ENCODE measurements at regions not wholly inside any gene's neighbourhood (a gene's known extent, or its start where the extent isn't known, plus 50 kb on each side); places are given as distances from the start of the nearest gene placed in this dataset.
"Not testable (repeated sequence)": the region's sequence is repeated elsewhere in the genome, so short reads cannot be mapped to it uniquely, and the experiment has no call there.

DNA sequence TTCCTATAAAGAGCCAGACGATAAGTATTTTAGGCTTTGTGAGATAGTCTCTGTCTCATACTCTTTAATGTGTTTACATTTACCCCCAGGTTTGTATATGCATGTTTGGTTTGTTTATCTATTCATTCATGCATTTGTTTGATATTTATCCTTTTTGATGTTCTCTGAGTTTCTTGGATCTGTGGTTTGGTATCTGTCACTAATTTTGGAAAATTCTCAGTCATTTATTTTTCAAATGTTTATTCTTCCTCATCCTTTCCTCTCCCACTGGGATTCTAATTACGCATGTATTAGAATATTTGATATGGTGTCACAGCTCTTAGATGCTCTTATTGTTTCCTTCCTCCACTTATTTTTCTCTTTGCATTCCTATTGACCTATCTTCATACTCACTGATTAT, 143.2 kb downstream of the KBTBD2 start:
- CTCF ChIA-PET, result not testable (repeated sequence)
- no CpG with 5 or more reads among the region's 2 CpGs for WGBS, 2 experiments (ENCODE audit: extremely low coverage in 2 of 2, insufficient read length in 1 of 2)

DNA sequence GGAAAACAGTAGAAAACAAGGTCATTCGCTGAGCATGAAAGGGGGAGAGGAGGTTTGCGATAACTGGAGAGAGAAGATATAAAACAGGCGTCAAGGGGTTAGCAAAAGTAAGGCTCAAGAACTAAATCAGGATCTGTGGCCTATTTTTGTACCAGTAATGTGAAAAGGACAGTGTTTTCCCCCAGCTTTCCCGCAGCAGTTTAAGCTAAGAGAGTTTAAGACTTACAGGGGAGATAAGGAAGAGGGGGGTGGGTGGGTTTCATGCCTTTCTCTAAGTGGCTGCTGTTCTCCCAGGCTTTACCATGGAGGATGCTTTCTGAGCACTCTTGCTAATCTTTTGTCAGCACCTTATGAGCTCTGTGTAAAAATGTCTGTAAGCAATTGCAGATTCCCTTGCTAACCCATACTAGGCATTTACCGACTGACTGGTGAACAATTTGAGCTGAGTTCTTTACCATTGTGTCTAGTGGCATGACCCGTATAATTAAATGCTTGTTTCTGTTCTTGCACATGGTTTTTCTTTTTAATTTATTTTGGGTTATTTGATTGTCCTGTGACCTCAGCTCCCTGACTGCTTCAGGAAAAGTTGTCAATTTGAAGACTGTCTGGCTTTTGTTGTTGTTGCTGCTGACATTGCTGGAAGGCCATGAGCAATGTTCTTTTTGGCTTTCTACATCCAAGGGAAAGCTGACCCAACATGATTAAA, 144.0 kb downstream of the KBTBD2 start:
- CTCF ChIA-PET; in situ Hi-C loops (cut with MboI; ENCODE audit: low sequenced_read_pairs); H3K9me3 ChIP-seq (ENCODE audit: control insufficient read depth, insufficient read depth, low read length); H3K14ac ChIP-seq (replicated peaks; ENCODE audit: low read depth, low read length); H2BK20ac ChIP-seq (ENCODE audit: low read depth, low read length); dilution Hi-C loops (cut with HindIII; ENCODE audit: low sequenced_read_pairs, unreplicated experiment); H3K27me3 ChIP-seq (ENCODE audit: control insufficient read depth, insufficient read depth, low read length); H3K56ac ChIP-seq (ENCODE audit: extremely low read depth, insufficient read depth, low read length); H3K4me3 ChIP-seq (ENCODE audit: insufficient read depth, low read depth, low read length); H4K91ac ChIP-seq (ENCODE audit: insufficient read depth, low read depth, low read length); H3K9ac ChIP-seq (ENCODE audit: low read depth, low read length); DNase-seq; ATAC-seq (ENCODE audit: low read depth); H2AK9ac ChIP-seq (replicated peaks; ENCODE audit: low read depth, low read length, poor library complexity); H2BK15ac ChIP-seq (ENCODE audit: low read depth, low read length); H2BK120ac ChIP-seq (ENCODE audit: low read depth, low read length); H4K8ac ChIP-seq (ENCODE audit: low read depth in 2 of 2, low read length in 2 of 2); intact Hi-C loops (cut with micrococcal nuclease); H2AFZ ChIP-seq (replicated peaks; ENCODE audit: low read length, poor library complexity); H3K4ac ChIP-seq (ENCODE audit: low read depth, low read length); H2AK5ac ChIP-seq (ENCODE audit: low read depth, low read length); H4K20me1 ChIP-seq (ENCODE audit: insufficient read depth, low read length); H3K4me1 ChIP-seq (ENCODE audit: control insufficient read depth, insufficient read depth, low read length); H2BK5ac ChIP-seq (ENCODE audit: low read depth, low read length, poor library complexity, severe bottlenecking); H3K18ac ChIP-seq (ENCODE audit: low read depth, low read length); BruUV-seq (replicated peaks); H3K27ac ChIP-seq (ENCODE audit: insufficient read depth, low read length); H3K4me2 ChIP-seq (ENCODE audit: low read depth, low read length); H4K5ac ChIP-seq (ENCODE audit: low read depth, low read length); H3K23ac ChIP-seq (ENCODE audit: low read depth, low read length); H3K9me1 ChIP-seq (ENCODE audit: insufficient read depth, low read length); H3K79me1 ChIP-seq (ENCODE audit: low read depth in 1 of 2, low read length in 2 of 2); H3K36me3 ChIP-seq (ENCODE audit: control insufficient read depth, insufficient read depth, low read length); POLR2A ChIA-PET (ENCODE audit: unreplicated experiment): not testable (repeated sequence)
- WGBS, 2 experiments (ENCODE audit: extremely low coverage in 2 of 2, insufficient read length in 1 of 2), result 86% methylated on average over 3 of the region's 6 CpGs; no CpG with 5 or more reads in 1 of the 2 experiments

More for the DNA sequence above, 143.2 kb downstream of the KBTBD2 start:
- H3K4me3 ChIP-seq (ENCODE audit: insufficient read depth, low read depth, low read length); H2BK5ac ChIP-seq (ENCODE audit: low read depth, low read length, poor library complexity, severe bottlenecking); ATAC-seq (ENCODE audit: low read depth); H2BK120ac ChIP-seq (ENCODE audit: low read depth, low read length); H3K27me3 ChIP-seq (ENCODE audit: control insufficient read depth, insufficient read depth, low read length); H3K18ac ChIP-seq (ENCODE audit: low read depth, low read length); H2BK15ac ChIP-seq (ENCODE audit: low read depth, low read length); H3K4ac ChIP-seq (ENCODE audit: low read depth, low read length); H4K91ac ChIP-seq (ENCODE audit: insufficient read depth, low read depth, low read length); DNase-seq; H3K56ac ChIP-seq (ENCODE audit: extremely low read depth, insufficient read depth, low read length); H3K9me1 ChIP-seq (ENCODE audit: insufficient read depth, low read length); in situ Hi-C loops (cut with MboI; ENCODE audit: low sequenced_read_pairs); H4K20me1 ChIP-seq (ENCODE audit: insufficient read depth, low read length); H4K8ac ChIP-seq (ENCODE audit: low read depth in 2 of 2, low read length in 2 of 2); POLR2A ChIA-PET (ENCODE audit: unreplicated experiment); BruUV-seq (replicated peaks); H2AK9ac ChIP-seq (replicated peaks; ENCODE audit: low read depth, low read length, poor library complexity); intact Hi-C loops (cut with micrococcal nuclease); H3K14ac ChIP-seq (replicated peaks; ENCODE audit: low read depth, low read length); H3K36me3 ChIP-seq (ENCODE audit: control insufficient read depth, insufficient read depth, low read length); H2BK20ac ChIP-seq (ENCODE audit: low read depth, low read length); H3K79me1 ChIP-seq (ENCODE audit: low read depth in 1 of 2, low read length in 2 of 2); H3K9ac ChIP-seq (ENCODE audit: low read depth, low read length); H3K23ac ChIP-seq (ENCODE audit: low read depth, low read length); H2AFZ ChIP-seq (replicated peaks; ENCODE audit: low read length, poor library complexity); H3K4me2 ChIP-seq (ENCODE audit: low read depth, low read length); dilution Hi-C loops (cut with HindIII; ENCODE audit: low sequenced_read_pairs, unreplicated experiment); H4K5ac ChIP-seq (ENCODE audit: low read depth, low read length); H3K4me1 ChIP-seq (ENCODE audit: control insufficient read depth, insufficient read depth, low read length); H3K9me3 ChIP-seq (ENCODE audit: control insufficient read depth, insufficient read depth, low read length); H3K27ac ChIP-seq (ENCODE audit: insufficient read depth, low read length); H2AK5ac ChIP-seq (ENCODE audit: low read depth, low read length): not testable (repeated sequence)
